EH (cell line): ENCODE measurements at regions not wholly inside any gene's neighbourhood (a gene's known extent, or its start where the extent isn't known, plus 50 kb on each side); places are given as distances from the start of the nearest gene placed in this dataset.
"Not testable (repeated sequence)": the region's sequence is repeated elsewhere in the genome, so short reads cannot be mapped to it uniquely, and the experiment has no call there.

Experiments
- DNase-seq: peaks from one replicate; pipeline ENCODE4 v3.0.0-alpha.2; 2015; ENCODE audit warnings: low read depth

DNA sequence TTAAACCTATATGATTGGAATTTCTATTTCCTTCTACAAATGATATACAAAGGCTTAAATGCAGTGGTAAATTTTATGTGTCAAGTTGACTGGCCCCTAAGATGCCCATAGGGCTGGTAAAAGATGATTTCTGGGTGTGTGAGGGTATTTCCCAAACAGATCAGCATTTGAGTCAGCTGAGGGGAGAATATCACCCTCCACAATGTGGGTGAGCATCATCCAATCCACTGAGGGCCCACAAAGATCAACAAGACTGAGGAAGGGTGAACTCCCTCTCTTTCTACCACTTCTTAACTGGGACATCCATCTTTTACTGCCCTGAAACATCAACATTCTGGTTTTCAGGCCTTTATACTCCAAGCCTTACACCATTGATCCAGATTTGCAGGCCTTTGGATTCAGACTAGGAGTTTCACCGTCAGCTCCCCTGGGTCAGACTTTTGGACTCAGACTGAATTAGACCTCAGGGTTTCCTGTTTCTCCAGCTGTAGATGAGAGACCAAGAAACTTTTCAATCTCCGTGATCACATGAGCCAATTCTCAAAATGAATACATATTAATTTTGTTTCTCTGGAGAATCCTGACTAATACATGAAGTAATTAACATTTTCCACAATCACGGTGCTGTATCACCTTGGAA lies 1020.7 kb upstream of the SLIT2 start:
- DNase-seq: no peak

GRCh38 chr4:19227701-19228100 lies 1024.0 kb upstream of the SLIT2 start:
- peak; percentile 54 for DNase-seq

DNA sequence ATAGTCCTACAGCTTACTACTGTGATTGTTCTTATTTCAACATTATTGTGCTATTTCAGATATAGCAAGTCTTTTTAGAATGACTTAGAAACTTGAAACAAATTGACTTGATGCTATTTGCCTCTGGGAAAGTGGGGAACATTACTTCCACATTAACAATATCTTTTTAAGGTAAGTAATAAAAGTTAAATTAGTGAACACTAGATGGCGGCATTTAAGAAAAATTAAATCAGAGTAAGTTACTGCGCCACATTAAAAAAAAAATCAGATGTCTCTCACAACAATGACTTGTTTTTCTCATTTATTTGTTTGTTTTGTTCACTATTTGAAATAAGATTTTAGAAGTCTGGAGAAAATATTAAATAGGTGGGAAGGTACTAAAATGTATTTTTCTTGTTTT lies 1026.9 kb upstream of the SLIT2 start:
- peak; percentile 36 for DNase-seq

- DNase-seq: no peak
Measured at GRCh38 chr4:19216476-19216875, 1035.2 kb upstream of the SLIT2 start.

DNA sequence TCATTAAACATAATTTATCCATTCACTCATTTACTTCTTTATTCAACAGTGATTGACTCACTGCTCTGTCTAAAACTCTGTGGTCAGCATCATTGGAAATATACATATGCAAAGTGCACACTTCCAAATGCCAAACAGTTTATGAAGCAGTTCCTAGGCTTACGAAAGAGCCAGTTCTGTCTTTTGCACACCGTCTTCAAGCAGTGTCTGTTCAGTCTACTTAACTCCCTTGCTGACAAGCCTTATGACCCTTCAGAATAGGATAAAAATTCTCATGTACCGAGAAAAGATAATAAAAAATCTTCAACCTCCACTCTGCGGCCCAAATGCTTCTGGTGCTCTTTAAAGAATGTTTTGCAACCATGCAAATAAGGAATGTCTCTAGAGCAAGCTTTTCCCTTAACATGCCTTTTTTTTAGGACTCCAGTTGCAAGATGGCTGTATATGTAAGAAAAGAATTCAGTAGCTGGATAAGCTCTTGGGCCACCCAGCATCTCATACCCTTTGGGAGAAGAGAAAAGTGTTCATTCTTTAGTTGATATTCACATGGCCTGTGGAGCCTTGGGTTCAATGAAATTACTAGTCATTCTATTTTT lies 1037.0 kb upstream of the SLIT2 start:
- DNase-seq: peak; percentile 24

DNA sequence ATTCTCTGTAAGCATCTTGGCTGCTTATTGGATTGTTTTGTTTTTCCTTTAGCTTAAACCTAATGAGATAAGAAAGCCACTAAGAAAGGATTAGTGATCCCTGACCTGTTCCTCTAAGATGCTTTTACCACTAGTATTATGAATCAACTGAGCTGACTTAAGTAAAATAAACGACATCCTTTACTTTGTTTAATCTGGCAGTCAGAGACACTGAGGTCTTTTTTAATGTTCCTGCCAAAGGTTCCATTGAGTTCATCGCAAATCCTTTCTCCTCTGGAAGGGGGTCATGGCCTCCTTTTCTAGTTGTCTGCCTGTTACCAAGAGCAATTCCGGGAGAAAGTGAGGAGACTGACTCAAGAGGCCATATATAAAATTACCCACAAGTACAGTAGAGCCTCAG lies 1038.3 kb upstream of the SLIT2 start:
- peak; percentile 48 for DNase-seq

GRCh38 chr4:19205853-19206252 lies 1045.9 kb upstream of the SLIT2 start:
- DNase-seq: no peak

GRCh38 chr4:19197838-19198237 lies 1053.9 kb upstream of the SLIT2 start:
- DNase-seq: not testable (repeated sequence)

- DNase-seq: no peak
Measured at GRCh38 chr4:19195696-19196095, 1056.0 kb upstream of the SLIT2 start.

DNA sequence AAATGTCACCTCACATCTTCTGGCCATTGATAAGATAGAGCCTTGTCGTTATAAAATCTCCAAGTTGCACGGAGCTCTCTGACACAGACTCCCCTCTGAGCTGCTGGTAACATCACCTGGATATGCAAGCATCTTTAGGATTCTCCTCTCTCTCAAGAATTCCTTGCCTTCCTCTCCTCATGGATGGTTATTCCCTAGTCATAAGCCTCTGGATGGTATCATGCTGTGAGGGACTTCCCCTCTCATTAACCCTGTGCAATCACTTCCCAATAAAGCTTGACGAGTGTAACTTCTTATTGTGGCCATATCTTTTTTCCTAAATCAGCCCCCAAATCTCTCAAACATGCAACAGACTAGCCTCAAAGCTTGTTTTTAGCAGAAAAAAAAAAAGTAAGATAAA lies 1057.0 kb upstream of the SLIT2 start:
- no peak for DNase-seq

DNA sequence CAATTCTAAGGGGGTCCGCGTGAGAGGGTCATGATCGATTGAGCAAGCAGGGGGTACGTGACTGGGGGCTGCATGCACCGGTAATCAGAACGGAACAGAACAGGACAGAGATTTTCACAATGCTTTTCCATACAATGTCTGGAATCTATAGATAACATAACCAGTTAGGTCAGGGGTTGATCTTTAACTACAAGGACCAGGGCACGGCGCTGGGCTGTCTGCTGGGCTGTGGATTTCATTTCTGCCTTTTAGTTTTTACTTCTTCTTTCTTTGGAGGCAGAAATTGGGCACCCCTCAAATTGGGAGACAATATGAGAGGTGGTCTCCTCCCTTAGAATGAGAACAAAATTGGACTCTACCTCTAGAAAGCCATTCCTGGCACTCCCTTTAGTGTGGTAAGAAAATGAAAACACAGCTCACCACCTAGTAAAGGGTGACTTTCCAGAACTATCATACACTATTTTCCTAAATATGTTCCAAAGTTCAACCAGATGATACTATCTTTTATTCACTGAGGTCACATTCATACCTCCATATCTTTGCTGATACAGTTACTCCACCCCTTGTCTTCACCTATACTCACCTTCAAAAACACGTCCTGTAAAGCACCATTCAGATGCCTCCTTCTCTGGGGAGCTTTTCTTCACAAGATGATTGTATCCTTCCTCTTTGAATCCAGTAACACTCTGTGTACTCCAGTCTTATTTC lies 1058.3 kb upstream of the SLIT2 start:
- DNase-seq: no peak

- no peak for DNase-seq
Measured at GRCh38 chr4:19191979-19192650, 1059.6 kb upstream of the SLIT2 start.

DNA sequence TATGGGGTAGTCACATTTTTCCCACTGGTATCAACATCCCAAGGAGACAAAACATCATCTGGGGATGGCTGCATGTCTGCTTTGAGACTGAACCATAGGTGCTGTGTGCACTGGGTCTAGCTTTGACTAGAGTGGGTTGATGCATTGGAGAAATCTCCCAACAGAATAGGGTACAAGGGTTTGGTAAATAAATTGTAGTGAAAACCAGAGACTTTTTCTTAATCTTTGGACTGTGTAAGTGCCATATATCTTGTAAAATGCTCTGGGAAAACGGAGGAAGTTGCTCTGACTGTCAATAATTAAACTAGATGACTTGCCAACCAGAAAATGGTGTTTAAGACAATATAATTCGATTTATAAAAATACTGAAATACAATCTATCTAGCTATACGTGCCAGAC lies 1064.0 kb upstream of the SLIT2 start:
- no peak for DNase-seq

DNA sequence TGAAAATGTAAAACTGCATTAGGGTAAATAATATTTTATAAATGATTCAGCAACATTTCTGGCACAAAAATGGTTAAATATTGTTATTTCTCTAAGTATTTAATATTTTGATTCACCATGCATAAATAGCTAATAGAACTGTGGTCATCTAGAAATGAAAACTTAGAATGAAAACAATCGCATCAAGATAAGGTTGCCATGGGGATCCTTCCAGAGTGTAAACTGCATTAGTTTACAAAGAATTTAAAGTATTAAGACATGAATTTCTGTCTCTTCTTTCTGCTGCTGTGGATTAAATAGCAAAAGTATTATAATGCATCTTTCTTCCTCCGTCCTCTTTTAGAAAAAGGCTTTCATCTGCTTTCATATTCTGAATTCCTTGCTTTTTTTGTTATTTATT lies 1064.6 kb upstream of the SLIT2 start:
- DNase-seq: peak; percentile 39

- DNase-seq: not testable (repeated sequence)
Measured at GRCh38 chr4:19181631-19182030, 1070.1 kb upstream of the SLIT2 start.

DNA sequence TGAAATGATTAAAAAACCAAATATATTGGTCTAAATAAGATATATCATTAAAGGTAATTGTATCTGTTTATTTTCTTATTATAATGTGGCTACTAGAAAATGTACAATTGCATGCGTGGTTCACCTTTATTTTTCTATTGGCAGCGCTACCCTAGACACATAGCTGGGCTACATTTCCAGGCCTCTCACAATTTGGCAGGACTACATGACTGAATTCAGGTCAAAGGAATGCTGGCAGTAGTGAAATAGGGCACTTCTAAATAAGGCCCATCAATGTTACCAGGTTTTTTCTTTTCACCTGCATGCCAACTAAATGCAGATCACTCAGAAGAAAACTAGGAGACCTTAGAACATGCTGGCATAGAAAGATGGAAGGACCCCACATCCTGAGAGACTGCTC lies 1072.9 kb upstream of the SLIT2 start:
- no peak for DNase-seq

- DNase-seq: peak; percentile 6
Measured at GRCh38 chr4:19177616-19178015, 1074.1 kb upstream of the SLIT2 start.

GRCh38 chr4:19171832-19172231 lies 1079.9 kb upstream of the SLIT2 start:
- no peak for DNase-seq

DNA sequence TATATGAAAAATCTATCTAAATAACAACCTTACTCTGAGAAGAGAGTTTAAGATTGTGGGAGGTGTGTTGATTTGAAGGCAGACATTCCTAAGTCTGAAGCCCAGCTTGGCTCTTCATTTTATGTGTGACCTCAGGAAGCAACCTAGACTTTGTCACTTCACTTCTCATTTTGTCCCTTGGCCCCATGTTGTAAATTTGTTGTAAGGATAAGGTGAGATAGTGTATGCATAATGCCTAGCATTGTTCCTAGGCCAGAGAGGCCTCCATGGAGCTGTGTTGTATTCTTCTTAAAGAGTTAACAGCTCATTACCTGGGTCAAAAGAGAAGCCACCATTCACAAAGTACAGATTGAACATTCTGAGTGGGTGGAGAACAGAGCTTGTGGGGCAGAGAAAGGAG lies 1084.4 kb upstream of the SLIT2 start:
- no peak for DNase-seq

GRCh38 chr4:19164334-19164733 lies 1087.4 kb upstream of the SLIT2 start:
- no peak for DNase-seq

DNA sequence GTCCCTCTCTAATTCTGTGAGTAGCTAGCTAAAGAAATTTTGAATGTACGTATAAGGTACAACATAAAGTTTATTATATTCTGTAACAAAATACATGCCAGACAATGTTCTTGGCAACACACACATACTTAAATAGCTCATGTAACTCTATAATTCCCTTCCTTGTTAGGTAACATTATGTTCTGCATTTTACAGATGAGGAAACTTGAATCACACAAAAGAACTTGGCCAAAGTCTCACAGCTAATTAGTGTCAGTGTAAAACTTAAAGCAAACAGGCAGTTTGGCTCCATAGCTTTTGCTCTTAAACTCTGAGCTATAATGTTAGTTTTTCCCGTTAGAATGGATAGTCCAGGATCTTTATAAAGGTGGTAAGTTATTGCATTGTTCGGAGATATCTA lies 1091.8 kb upstream of the SLIT2 start:
- DNase-seq: no peak

GRCh38 chr4:19158107-19158809 lies 1093.4 kb upstream of the SLIT2 start:
- DNase-seq: no peak
